ENCODE measurements at regions not wholly inside any gene's neighbourhood (a gene's known extent, or its start where the extent isn't known, plus 50 kb on each side); places are given as distances from the start of the nearest gene placed in this dataset.

DNA sequence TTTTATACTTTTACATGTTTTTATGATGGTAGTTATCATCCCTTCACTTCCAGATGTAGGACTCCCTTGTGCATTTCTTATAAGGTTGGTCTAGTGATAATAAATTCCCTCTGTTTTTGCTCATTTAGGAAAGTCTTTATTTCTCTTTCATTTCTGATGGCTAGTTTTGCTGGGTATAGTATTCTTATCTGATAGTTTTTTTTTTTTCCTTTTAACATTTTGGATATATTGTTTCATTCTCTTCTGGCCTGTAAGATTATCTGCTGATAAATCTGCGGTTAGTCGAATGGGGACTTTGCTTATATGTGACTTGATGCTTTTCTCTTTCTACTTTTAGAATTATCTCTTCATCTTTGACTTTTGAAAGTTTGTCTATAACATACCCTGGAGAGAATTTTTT is 153.1 kb upstream of the MPHOSPH6 start:
- Histone ChIP-seq H3K9me3 (ENCODE audit: severe bottlenecking) (no peaks in the 10 kb centered on the region), H3K27ac (no peak overlapping the region), H3K27me3 (ENCODE audit: insufficient read depth, low read depth, severe bottlenecking) (no peaks in the 10 kb centered on the region), H3K36me3 (no peaks in the 10 kb centered on the region), H3K4me3 (ENCODE audit: low read depth, low read length) (no peak overlapping the region)
- TF ChIP-seq, protein P1, sequence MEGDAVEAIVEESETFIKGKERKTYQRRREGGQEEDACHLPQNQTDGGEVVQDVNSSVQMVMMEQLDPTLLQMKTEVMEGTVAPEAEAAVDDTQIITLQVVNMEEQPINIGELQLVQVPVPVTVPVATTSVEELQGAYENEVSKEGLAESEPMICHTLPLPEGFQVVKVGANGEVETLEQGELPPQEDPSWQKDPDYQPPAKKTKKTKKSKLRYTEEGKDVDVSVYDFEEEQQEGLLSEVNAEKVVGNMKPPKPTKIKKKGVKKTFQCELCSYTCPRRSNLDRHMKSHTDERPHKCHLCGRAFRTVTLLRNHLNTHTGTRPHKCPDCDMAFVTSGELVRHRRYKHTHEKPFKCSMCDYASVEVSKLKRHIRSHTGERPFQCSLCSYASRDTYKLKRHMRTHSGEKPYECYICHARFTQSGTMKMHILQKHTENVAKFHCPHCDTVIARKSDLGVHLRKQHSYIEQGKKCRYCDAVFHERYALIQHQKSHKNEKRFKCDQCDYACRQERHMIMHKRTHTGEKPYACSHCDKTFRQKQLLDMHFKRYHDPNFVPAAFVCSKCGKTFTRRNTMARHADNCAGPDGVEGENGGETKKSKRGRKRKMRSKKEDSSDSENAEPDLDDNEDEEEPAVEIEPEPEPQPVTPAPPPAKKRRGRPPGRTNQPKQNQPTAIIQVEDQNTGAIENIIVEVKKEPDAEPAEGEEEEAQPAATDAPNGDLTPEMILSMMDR (IDR thresholded peaks at IDR 0.05; ENCODE audit: low read depth, low read length), result no peak
- no peak for DNase-seq

DNA sequence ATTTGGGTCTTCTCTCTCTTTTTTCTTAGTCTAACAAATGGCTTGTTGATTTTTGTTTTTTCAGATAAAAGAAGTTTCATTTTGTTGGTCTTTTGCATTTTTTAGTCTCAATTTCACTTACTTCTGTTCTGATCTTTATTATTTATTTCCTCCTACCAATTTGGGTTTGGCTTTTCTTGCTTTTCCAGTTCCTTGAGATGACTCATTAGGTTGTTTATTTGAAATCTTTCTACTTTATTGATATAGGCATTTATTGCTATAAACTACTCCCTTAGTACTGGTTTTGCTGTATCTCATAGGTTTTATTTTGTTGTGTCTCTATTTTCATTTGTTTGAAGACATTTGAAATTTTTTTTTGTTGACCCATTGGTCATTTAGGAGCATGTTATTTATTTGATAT is 152.2 kb upstream of the MPHOSPH6 start:
- Histone ChIP-seq H3K36me3 (no peaks in the 10 kb centered on the region), H3K27ac (no peak overlapping the region), H3K9me3 (ENCODE audit: severe bottlenecking) (no peaks in the 10 kb centered on the region), H3K4me3 (ENCODE audit: low read depth, low read length) (no peak overlapping the region), H3K27me3 (ENCODE audit: insufficient read depth, low read depth, severe bottlenecking) (no peaks in the 10 kb centered on the region)
- TF ChIP-seq, protein P1 (IDR thresholded peaks at IDR 0.05; ENCODE audit: low read depth, low read length), result no peak
- DNase-seq, result no peak

DNA sequence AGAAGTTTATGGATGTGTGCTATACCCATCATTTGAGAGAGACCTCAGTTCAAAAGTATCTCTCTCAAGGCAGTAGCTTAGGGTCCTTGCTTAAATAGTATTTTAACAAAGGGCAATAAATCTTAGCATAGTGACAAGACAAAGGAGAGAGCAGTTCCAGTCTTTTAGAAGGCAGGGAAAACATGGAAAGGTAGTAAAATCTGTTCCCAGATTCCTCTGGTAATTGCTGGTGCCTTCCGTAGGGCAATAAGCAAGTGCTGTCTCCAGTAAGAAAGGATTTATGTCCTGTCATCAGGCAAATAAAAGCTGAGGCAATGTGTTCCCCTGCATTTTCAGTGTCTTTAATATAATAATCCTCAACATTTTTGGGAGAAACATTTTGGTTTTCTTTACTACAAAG is 149.0 kb upstream of the MPHOSPH6 start:
- Histone ChIP-seq H3K4me3 (ENCODE audit: low read depth, low read length) (no peak overlapping the region), H3K36me3 (no peaks in the 10 kb centered on the region), H3K27ac (no peak overlapping the region), H3K27me3 (ENCODE audit: insufficient read depth, low read depth, severe bottlenecking) (no peaks in the 10 kb centered on the region), H3K9me3 (ENCODE audit: severe bottlenecking) (no peaks in the 10 kb centered on the region)
- DNase-seq, result no peak
- TF ChIP-seq, protein P1 (IDR thresholded peaks at IDR 0.05; ENCODE audit: low read depth, low read length), result no peak

DNA sequence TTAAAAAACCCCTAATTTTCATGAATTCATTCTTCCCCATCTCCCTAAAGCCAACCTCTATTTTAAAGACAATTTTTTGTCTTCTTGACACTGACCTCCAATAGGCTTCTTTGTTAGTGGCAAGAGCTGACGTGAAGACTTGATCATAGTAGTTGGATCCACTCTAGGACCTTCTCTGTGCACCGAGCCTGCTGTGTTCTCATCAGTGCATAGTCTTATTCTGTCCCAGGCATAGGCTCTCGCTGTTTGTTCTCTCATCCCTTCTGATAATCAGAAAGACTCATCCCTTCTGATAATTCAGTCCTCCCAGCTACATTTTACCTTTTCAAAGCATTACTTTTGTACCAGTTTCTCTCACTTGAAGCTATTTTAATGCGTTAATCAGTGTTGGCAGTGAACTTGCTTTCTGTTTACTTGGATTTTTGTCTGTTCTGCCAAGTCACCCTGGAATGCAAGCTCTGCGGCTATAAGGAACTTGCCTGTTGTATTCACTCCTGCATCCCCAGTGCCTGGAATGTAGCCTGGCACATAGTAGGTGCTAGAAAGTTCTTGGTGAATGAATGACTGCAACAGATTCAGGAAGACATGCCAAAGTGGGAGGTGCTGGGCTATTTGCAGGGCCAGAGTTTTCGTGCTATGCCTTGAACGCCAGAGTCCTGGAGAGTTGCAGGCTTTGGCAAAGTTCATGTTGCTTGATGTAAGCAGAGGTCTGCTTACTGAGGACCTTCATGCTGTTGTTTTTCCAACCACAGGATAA is 147.6 kb upstream of the MPHOSPH6 start:
- Histone ChIP-seq H3K27me3 (ENCODE audit: insufficient read depth, low read depth, severe bottlenecking) (no peaks in the 10 kb centered on the region), H3K4me3 (ENCODE audit: low read depth, low read length) (no peak overlapping the region), H3K27ac (no peak overlapping the region), H3K36me3 (no peaks in the 10 kb centered on the region), H3K9me3 (ENCODE audit: severe bottlenecking) (no peaks in the 10 kb centered on the region)
- TF ChIP-seq, protein P1 (IDR thresholded peaks at IDR 0.05; ENCODE audit: low read depth, low read length), result no peak
- no peak for DNase-seq

DNA sequence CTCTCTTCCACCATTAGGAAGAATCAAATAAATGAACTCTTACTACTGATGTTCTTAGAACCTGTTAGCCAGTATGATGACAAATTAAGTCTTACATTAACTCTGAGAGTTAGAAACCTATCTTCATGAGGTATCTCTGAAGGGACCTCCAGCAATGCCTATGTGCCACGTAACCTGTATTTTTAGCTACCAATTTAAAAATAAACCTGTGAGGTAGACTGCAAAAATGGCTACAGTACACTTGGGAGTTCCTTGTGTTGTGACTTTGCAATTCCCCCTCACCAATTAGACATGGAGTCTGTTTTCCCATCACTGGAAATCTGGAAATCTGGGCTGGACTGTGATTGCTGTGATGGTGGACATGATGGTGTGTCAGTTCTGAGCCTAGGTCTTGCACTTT is 143.7 kb upstream of the MPHOSPH6 start:
- no peak for DNase-seq
- no peaks in the 10 kb centered on the region for H3K27me3 ChIP-seq (ENCODE audit: insufficient read depth, low read depth, severe bottlenecking)
- H3K9me3 ChIP-seq (ENCODE audit: severe bottlenecking), result no peaks in the 10 kb centered on the region
- H3K4me3 ChIP-seq (ENCODE audit: low read depth, low read length), result no peak overlapping the region
- no peaks in the 10 kb centered on the region for H3K36me3 ChIP-seq
- H3K27ac ChIP-seq, result no peak overlapping the region
- TF ChIP-seq, protein P1 (IDR thresholded peaks at IDR 0.05; ENCODE audit: low read depth, low read length), result no peak

DNA sequence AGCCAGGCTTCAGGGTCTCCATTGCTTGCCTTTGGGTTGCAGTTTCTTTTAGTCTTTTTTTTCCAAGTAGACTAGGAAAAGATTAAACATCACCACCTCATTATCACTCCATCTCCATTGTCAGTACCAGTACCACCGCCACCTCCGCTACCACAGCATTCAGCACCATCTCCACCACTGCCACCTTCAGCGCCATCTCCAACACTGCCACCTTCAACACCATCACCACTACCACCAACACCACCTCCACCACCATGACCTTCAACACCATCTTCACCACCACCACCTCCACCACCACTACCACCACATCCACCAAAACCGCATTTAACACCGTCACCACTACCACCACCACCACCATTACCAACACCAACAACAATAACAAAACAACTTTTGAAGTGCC is 141.5 kb upstream of the MPHOSPH6 start:
- no peak overlapping the region for H3K4me3 ChIP-seq (ENCODE audit: low read depth, low read length)
- TF ChIP-seq, protein P1 (IDR thresholded peaks at IDR 0.05; ENCODE audit: low read depth, low read length), result no peak
- DNase-seq, result no peak
- H3K36me3 ChIP-seq, result no peaks in the 10 kb centered on the region
- H3K9me3 ChIP-seq (ENCODE audit: severe bottlenecking), result no peaks in the 10 kb centered on the region
- no peaks in the 10 kb centered on the region for H3K27me3 ChIP-seq (ENCODE audit: insufficient read depth, low read depth, severe bottlenecking)
- no peak overlapping the region for H3K27ac ChIP-seq
